ENCODE measurements at regions not wholly inside any gene's neighbourhood (a gene's known extent, or its start where the extent isn't known, plus 50 kb on each side); places are given as distances from the start of the nearest gene placed in this dataset.

- TF ChIP-seq BHLHE40 (IDR thresholded peaks at IDR 0.05; ENCODE audit: borderline replicate concordance) (no peak), SP1 (IDR thresholded peaks at IDR 0.05) (no peak), ARNT (IDR thresholded peaks at IDR 0.05) (no peak), ELF4 (IDR thresholded peaks at IDR 0.05) (no peak), SUZ12 (IDR thresholded peaks at IDR 0.05) (no peak), FOXA1 (IDR thresholded peaks at IDR 0.05) (no peak), TARDBP (IDR thresholded peaks at IDR 0.05) (no peak), FOXM1 (IDR thresholded peaks at IDR 0.05; ENCODE audit: borderline replicate concordance) (no peak), HDGF (IDR thresholded peaks at IDR 0.05; ENCODE audit: borderline replicate concordance) (no peak)
- TF ChIP-seq, protein P1, sequence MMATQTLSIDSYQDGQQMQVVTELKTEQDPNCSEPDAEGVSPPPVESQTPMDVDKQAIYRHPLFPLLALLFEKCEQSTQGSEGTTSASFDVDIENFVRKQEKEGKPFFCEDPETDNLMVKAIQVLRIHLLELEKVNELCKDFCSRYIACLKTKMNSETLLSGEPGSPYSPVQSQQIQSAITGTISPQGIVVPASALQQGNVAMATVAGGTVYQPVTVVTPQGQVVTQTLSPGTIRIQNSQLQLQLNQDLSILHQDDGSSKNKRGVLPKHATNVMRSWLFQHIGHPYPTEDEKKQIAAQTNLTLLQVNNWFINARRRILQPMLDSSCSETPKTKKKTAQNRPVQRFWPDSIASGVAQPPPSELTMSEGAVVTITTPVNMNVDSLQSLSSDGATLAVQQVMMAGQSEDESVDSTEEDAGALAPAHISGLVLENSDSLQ (IDR thresholded peaks at IDR 0.05) = no peak
These were observed 341.2 kb downstream of the NPHP4 start for GRCh38 chr1:5651027-5651410.

All from HEK293T (cell line).